Mucosa of descending colon (tissue), 3 donors: ENCODE measurements at regions not wholly inside any gene's neighbourhood (a gene's known extent, or its start where the extent isn't known, plus 50 kb on each side); places are given as distances from the start of the nearest gene placed in this dataset.
A peak's percentile ranks its signal among the peaks of the same experiment; 100 is the strongest.

Experiments
- ATAC-seq: fragments of 200-7000 bp; cut with Tn5 transposase; one replicate; pipeline ENCODE4 v1.9.1; 2020; ENCODE audit warnings: mild to moderate bottlenecking, moderate library complexity
- DNase-seq, 3 donors: peaks; one replicate each; pipeline ENCODE4 v3.0.0-alpha.2; 2020
- H3K36me3 ChIP-seq: fragments of 200-600 bp; one replicate; pipeline ENCODE4 v1.8.0; 2021; ENCODE audit warnings: low read depth, mild to moderate bottlenecking
- H3K4me1 ChIP-seq: fragments of 200-600 bp; one replicate; pipeline ENCODE4 v1.8.0; 2021; ENCODE audit warnings: low read depth, mild to moderate bottlenecking
- H3K4me3 ChIP-seq: fragments of 200-600 bp; one replicate; pipeline ENCODE4 v1.8.0; 2021; ENCODE audit warnings: mild to moderate bottlenecking
- H3K9me3 ChIP-seq: fragments of 200-600 bp; one replicate; pipeline ENCODE4 v1.8.0; 2021; ENCODE audit warnings: mild to moderate bottlenecking
- CTCF ChIP-seq: fragments of 200-600 bp; IDR thresholded peaks from one replicate; pipeline ENCODE4 v1.8.0; 2022; ENCODE audit warnings: antibody characterized with exemption, mild to moderate bottlenecking
- intact Hi-C, 2 donors: fragments of 100-400 bp; cut with DNase I in 1 of 2; cut with micrococcal nuclease in 1 of 2; formaldehyde crosslinking; loops; one replicate each; pipeline versions ENCODE4 v1.11.0 to v1.11.1; 2022; cut with DNase I, micrococcal nuclease
- donor health status: DM: no; HTN: no; CAD: no; lungs with moderate emphysema.
- donor health status: DM: no; HTN: no; CAD: no.
- donor health status: DM: no; HTN: yes; CAD: no.

GRCh38 chr12:115010324-115010995, 326.5 kb upstream of the TBX3 start:
- ATAC-seq: no peak
- no peak overlapping the region for H3K4me3 ChIP-seq
- no peaks in the 10 kb centered on the region for H3K9me3 ChIP-seq
- TF ChIP-seq CTCF: no peak
- H3K36me3 ChIP-seq: no peaks in the 10 kb centered on the region
- H3K4me1 ChIP-seq: no peaks in the 10 kb centered on the region
- DNase-seq: no peak
- intact Hi-C loops: no loop called here

GRCh38 chr12:115008929-115009328, 325.0 kb upstream of the TBX3 start:
- H3K36me3 ChIP-seq: no peaks in the 10 kb centered on the region
- intact Hi-C loops: no loop called here

GRCh38 chr12:115004470-115005146, 320.6 kb upstream of the TBX3 start:
- H3K4me1 ChIP-seq: no peaks in the 10 kb centered on the region
- no peaks in the 10 kb centered on the region for H3K36me3 ChIP-seq
- DNase-seq (no peak), ATAC-seq (peak; percentile 46)
- intact Hi-C loops: no loop called here
- no peak for TF ChIP-seq CTCF
- no peaks in the 10 kb centered on the region for H3K9me3 ChIP-seq
- H3K4me3 ChIP-seq: no peak overlapping the region

More at GRCh38 chr12:115008929-115009328, 325.0 kb upstream of the TBX3 start:
- Histone ChIP-seq H3K4me1 (no peaks in the 10 kb centered on the region), H3K9me3 (no peaks in the 10 kb centered on the region), H3K4me3 (no peak overlapping the region)
- TF ChIP-seq CTCF: no peak
- DNase-seq (no peak), ATAC-seq (no peak)

GRCh38 chr12:115002434-115002833, 318.5 kb upstream of the TBX3 start:
- no peak for TF ChIP-seq CTCF
- intact Hi-C loops: no loop called here
- no peak overlapping the region for H3K4me3 ChIP-seq
- H3K4me1 ChIP-seq: no peaks in the 10 kb centered on the region
- DNase-seq (no peak), ATAC-seq (no peak)
- no peaks in the 10 kb centered on the region for H3K9me3 ChIP-seq
- no peaks in the 10 kb centered on the region for H3K36me3 ChIP-seq

GRCh38 chr12:115001571-115002180, 317.7 kb upstream of the TBX3 start:
- no peak for DNase-seq
- no peaks in the 10 kb centered on the region for H3K4me1 ChIP-seq
- no peak for TF ChIP-seq CTCF
- no peak for ATAC-seq
- H3K9me3 ChIP-seq: no peaks in the 10 kb centered on the region
- H3K4me3 ChIP-seq: no peak overlapping the region
- no peaks in the 10 kb centered on the region for H3K36me3 ChIP-seq
- intact Hi-C loops: no loop called here
